Right renal pelvis (tissue), 4 donors: ENCODE measurements at regions not wholly inside any gene's neighbourhood (a gene's known extent, or its start where the extent isn't known, plus 50 kb on each side); places are given as distances from the start of the nearest gene placed in this dataset.
"Not testable (repeated sequence)": the region's sequence is repeated elsewhere in the genome, so short reads cannot be mapped to it uniquely, and the experiment has no call there.

Experiments used
- DNase-seq, 4 donors: peaks; one replicate each; pipeline ENCODE4 v3.0.0-alpha.2; 2013; ENCODE audit warnings: low read depth in 4 of 4, low spot score in 3 of 4, missing footprints in 1 of 4

DNA sequence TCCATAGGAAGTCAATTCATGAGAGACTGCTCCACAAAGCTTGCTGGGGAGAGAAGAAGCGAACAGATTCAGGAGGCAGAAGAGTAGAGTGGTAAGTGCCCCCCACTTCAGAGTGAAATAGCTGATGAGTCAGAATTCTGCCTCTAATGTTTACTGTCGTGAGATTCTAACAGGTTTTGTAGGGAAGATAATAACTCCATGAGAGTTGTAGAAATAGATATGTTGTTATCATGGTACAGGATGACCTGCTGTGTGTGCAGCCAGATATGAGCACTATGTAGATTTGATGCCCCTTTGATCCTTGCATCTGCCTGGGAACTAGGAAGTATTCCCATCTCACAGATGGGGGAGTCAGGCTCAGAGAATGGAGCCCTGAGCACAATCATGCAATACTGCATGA is 502.4 kb upstream of the CDH11 start:
- no peak for DNase-seq

DNA sequence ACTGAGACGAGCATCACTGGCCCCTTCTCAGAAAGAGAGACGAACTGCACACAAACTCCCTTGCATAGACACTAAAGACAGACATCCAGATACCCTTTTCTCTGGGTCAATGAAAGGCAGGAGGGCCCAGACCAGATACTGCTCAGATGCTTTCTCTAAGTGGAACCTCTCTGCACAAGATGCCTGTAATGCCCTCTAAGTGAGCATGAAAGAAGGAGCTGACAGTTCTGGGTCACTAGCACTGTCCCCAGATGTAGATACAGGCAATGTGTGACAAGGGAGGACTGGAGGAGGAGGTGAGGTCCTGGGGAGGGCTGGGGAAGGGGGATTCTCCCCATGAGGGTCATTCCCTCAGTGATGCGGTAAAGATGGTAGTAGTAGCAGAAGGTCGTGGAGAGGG is 501.0 kb upstream of the CDH11 start:
- no peak for DNase-seq

DNA sequence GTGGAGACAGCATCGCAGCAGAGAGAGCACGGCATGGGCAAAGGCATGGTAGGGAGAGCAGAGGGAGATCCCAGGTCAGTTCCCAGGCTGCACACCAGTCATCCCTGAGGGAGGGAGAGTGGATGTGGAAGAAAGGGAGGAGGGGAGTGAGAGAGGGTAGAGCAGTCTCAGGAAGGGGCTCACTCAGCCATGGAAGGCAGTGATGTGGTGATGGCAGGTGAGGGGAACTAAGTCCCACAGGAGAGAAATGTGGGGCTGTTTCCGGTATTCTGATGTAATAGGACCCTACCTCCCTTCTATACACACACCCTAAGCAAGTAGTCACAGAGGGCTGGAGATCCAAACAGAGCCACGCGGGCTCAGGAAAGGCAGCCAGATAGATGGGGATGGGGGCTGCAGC is 500.3 kb upstream of the CDH11 start:
- DNase-seq, result peak in 1 of 4 donors; percentile 26

DNA sequence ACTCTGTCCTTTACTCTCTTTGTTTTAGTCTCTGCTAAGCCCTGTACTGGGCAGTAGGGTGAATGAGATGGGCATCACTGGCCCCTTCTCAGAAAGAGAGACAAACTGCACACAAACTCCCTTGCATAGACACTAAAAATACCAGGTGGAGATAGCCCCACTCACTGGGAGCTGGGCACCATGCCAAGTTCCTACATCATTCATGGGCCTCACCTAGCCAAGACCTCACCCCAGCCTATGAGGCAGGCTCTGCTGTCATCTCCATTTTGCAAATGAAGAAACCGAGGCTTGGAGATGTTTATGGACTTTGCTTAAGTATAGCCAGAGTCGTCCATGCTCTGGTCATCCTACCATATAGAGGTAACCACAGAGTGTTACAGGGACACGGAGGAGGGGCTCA is 499.8 kb upstream of the CDH11 start:
- DNase-seq, result no peak

DNA sequence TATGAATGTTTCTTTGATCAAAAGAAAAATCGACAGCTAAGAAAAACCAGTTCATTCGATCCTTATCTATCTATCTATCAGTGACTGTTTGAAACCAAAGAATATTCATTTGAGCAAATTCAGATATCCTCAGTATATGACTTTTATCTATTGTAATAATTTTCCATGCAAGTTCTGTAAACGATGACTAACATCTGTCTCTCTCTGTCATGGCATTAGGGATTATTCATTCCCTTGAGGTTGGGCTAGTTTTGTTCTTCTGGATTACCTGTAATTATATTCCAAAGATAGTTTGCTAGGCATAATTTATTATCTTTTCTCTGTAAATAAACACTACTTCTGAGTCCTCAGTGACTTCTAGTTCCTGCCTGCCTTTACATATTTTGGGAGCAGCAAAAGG is 497.7 kb upstream of the CDH11 start:
- no peak for DNase-seq

DNA sequence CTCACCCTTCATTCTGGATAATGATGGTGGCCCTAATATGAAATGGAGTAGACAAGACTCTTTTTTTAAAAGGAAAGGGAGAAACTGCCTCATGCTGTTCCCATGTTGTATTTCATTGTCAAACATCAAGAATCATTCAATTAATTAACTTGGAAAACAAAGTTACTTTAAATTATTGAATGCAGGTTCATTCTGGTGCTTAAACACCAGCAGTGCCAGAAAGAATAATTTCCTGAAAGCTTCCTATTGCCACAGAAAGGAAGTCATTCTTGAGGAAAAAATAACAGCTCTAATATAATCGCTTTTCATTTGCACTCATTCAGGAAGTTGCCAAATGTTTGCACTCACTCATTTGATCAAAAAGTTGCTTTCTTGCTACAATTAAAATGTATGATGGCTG is 497.1 kb upstream of the CDH11 start:
- no peak for DNase-seq

DNA sequence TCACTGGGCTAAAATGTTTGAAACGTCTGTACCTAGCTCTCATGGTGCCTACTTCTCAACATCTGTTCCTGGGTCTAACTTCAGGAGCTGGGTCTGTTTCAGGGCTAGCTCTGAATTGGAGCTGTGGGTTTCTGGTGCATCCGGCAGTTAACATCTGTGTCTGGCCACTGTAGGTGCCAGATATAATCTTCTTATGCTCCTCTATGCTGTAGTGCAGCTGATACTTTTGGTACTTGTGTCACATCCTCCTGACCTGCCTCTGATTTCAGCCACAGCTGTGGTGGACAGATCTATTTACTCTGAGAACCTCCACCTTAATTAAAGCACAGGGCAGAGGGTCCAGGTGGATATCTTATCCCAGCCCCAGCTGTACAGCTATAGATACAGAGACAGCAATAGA is 496.5 kb upstream of the CDH11 start:
- no peak for DNase-seq

DNA sequence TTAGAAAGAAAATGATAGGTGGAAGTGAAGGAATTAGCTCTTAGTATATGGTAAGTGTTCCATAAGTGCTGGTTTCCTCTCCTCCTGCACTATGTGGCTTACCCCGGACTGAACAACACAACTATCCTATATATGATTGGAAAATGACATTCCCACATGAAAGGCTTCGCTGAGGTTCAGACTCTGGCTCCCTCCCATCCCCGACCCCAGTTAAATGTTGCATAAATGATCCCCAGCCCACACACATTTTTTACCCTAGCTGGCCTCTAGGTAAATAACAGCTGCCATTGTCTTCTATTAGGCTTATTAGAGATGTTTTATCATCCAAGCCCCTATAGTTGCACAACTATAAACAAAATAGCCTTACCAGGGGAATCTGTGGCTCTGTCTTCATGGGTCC is 495.6 kb upstream of the CDH11 start:
- DNase-seq, result no peak

DNA sequence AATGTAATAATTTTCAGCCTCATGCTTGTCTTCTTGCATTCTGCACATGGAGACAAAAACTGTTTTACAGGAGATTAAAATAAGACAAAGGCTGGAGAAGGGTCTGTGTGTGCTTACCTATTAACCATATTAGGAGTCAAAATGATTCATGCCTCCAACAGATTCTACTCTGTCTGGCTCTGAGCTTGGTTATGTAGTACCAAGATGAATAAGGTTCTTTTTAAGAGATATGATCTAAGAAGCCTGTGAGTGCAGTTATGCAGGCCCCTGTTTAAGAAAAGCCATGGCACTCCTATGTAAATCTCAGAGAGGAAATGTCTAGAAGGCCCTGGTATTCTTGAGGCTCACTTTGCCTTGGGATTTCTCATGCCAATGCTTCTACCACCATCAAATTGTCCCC is 486.6 kb upstream of the CDH11 start:
- no peak for DNase-seq

DNA sequence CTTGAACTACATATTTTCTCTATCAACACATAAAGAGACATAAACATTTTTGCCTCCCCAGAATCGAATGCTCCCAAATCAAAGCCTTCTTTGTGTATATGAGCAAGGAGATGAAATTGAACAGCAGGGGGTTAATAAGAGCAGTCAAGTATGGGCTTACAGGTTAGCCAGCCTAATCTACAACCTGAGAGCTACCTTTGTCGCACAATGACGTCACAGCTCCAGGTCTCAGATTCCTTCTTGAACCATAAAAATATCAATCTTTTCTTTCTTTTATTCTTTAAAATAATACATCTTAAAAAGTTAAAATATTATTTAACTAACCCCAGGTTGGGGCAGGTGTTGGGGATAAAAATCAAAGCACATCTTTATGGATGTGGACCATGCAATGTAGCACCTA is 482.9 kb upstream of the CDH11 start:
- DNase-seq, result no peak

DNA sequence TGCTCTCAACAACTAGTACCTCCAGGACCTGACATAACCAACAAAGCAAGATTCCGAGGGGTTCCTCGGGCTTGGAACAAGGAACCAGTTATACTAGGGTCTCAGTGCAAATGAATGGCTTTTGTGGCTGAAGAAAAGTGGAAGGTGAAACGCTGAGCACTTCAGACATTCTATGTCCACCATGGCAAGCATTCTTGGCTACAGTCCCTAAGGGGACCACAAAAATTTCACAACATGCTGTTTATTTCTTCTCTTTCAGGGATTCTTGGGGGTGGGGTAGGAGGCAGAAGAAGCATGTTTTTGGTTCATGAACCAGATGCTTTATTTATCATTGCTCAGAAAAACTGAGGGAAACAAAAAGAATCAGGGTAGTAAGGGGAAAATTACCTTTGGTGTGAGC is 479.9 kb upstream of the CDH11 start:
- DNase-seq, result no peak

DNA sequence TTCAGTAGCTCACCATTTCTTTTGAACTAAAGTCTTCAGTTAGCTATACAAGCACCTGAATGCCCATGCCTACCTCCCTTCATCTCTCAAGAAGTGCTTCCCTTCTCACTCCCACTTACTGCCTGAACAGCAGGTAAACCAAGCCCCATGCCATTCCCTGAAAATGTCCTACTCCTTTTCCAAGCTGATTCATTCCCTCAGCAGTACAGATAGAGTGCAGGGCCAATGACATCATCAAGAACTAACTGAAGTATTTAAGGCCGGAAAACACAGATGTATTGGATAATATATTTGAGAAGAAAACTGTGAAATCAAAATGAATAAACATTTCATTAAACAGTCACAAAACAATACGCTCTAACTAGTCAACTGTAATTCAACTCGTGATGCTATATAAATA is 478.8 kb upstream of the CDH11 start:
- no peak for DNase-seq

DNA sequence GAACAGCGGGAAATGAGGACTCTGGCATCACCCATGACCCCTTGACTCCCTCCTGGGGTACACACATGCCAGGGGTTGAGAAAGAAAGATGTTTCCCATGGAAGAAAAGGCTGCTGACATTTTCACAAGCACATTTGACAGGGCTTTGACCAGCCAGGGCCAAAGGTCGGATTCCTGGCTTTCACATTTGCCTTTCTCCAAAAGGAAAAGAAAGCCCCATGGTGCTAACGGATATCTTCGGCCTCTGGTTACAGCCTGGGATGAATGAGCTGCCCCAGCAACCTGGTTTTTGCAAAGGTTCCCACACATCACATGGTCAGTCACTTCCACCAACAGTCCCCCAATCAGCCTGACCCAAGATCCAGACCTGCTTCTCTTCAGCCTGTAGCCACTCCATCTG is 478.2 kb upstream of the CDH11 start:
- no peak for DNase-seq

DNA sequence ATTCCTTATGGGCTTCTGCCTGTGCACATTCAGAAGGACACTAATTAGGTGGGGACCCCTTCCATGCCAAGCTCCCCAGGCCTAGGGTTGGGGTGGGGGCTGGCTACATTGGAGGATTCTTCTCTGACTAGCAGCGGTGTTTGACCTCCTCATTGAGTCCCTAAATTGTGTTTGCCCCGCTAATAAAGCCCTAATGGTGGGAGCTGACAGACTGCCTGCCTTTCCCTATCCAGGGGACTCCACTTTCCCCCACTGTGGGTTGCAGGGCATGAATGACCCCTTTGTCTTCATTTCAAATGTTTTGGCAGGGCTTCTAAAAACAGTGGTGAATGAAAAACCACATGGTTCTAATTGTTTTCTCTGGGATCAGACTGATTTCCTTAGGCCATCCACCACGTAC is 476.8 kb upstream of the CDH11 start:
- no peak for DNase-seq

DNA sequence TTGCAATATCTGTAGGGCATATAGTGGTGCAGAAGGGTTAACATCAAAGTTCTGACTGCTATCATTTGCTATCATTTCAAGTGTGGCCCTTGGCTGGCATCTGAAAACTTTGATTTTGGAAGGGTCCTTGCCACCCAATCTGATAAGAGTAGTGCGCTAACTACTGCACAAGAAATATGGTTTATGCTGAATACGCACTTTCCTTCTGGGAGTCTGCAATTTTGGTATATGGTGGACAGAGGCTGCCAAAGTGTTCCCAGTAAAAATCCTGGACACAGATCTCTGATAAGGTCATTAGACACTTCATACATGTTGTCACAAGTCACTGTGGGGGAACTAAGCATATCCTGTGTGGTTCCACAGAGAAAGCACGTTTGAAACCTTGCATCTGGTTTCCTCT is 461.6 kb upstream of the CDH11 start:
- no peak for DNase-seq

DNA sequence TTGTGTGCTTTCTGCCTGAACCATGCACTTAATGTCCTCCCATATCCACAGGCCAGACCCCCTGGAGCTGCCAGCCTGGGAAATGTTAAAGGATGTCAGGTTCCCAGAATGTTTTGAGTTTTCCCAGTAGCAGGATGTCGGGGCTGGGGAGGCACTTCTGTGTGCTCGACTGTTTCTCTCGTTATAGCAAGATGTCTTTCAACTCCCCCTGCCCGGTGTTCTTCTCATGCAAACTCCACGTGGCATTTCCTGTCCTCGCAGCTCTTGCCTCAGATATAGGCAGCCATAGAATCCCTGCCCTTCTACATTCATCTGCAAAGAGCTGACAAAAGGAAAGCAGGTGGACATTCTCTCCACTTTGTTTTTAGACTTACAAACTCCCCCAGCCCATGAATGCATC is 457.2 kb upstream of the CDH11 start:
- no peak for DNase-seq

DNA sequence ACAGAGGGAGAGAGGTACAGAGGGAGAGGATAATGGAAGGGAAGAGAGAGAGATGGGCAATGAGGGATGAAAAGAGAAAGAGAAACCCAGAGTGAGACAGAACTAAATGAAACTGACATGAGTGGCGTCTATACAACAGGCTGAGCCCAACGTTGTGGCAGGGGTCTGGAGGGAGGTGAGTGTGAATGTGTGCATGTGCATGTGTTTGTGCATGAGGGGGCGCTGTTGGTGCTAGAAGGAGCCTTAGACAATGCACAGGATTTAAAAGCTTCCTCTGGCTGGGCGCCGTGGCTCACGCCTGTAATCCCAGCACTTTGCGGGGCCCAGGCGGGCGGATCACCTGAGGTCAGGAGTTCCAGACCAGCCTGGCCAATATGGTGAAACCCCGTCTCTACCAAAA is 454.8 kb upstream of the CDH11 start:
- no peak for DNase-seq

DNA sequence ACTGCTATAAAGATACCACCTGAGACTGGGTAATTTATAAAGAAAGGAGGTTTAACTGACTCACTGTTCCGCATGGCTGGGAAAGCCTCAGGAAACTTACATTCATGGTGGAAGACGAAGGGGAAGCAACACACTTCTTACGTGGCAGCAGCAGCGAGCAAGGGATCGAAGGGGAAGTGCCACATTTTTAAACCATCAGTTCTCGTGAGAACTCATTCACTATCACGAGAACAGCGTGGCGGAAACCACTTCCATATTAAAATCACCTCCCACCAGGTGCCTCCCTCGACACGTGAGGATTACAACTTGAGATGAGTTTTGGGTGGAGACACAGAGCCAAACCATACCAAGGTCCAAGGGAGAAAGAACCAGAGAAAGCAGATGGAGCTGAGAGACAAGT is 454.3 kb upstream of the CDH11 start:
- no peak for DNase-seq

DNA sequence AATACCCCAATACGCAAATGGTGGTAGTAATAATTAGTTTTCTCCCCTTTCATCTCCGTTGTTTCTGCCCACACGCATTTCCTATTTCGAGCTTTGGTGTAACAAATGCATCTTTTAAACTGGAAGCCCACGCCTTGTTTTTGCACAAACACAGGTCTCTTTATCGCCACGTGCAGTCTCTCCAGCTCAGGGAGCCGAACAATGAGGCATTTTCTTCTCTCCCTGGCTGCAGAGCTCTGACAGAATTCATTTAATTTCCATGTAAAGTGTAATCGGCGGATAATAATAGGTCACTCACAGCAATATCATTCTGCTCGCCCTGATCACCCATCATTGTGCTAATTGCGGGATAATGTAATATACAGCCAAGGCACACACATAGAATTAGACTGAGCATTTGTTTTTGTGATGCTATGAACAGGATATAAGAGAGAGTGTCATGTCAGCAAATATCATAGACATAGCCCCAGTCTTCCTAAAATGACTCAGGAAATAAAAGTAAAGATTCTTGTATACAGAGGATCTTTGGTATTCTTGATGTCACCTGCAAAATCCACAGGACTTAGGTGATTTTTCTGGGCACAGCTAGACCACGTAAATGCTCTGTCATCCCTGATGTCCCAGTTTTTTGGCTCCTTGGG is 452.6 kb upstream of the CDH11 start:
- DNase-seq, result no peak

DNA sequence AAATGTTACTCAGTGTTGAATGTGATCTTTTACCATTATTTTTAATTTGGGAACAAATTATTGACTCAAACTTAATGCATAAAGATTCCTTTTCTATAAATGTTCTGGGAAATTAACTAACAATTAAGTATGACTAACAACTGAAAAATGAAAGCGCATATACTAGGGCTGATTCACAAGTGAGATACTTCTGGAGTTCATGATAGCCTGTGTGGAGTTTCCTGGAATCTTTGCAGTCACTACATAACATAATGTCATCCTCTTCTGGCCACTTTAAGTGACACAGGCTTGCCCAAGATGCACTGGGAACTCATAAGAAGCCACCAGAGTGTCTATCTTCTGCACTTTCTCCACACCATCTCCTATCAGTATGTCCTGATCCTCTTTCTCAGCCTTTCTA is 450.3 kb upstream of the CDH11 start:
- DNase-seq, result no peak

DNA sequence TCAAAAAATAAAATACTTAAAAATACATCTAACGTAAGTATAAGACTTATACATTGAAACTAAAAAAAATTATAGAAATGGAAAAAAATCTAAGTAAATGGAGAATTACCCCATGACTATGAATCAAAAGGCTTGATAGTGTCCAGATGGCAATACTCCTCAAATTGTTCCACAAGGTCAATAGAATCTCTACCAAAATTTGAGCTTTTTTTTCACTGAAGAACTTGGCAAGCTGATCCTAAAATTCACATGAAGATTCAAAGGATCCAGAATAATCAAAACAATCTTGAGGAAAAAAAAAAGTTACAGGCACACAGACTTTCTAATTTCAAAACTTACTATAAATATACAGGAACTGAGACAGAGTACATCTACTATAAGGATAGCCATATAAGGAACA is 448.4 kb upstream of the CDH11 start:
- no peak for DNase-seq

DNA sequence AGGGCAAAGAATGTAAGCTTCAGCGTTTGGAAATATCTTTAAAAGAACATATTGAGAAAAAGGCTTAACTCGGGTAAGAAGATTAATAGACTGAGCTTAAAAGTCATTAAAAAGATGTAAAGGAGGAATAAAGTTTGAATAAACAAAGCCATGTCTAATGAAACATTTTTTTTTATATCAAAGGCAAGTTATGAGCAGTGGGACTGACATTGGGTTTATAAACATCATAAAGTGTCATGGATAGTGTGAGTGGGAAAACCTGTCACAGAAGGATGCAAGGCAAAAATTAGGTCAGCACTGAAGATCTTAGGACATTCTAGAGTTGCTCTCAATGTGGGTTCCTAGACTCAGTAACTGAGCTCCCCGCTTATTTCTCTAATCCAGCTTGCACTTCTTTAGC is 438.0 kb upstream of the CDH11 start:
- no peak for DNase-seq

DNA sequence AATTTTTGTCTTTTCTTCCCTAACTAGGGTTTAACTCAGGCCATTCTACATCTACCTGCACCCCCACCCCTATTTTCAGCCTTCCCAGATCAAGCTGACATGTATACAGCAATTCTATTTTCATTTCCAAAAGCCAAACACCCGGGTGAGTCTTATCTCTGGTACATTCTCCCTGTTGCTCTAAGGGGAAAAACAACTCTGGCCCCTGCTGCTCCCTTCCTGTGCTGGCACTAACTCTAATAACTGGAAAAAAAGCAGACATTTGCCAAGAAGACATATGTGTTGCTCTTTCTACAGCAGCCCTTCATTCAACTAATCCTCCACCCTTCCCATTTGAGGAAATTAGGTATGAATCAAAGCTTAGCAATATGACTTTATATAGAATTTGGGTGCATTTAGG is 427.8 kb upstream of the CDH11 start:
- DNase-seq, result not testable (repeated sequence)

DNA sequence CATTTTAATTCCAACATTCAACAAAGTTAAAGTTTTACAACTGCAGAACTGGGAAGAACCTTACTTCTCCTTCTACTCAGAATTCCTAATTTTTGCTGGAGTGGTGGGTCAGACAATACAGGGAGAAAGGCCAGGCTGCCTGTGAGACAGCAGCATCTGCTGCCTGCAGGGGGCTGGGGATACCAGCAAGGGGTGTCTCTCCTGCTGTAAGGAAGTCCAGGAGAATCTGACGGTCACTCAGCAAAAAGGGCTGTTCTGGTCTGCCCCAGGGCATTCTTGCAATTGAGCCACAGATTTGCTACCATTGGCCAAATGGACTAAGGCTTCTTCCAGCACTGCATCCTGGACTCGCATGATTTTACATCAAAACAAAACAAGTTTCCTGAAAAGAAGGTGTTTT is 426.6 kb upstream of the CDH11 start:
- DNase-seq, result no peak
